Endothelial cell of umbilical vein (primary cell): ENCODE measurements at regions not wholly inside any gene's neighbourhood (a gene's known extent, or its start where the extent isn't known, plus 50 kb on each side); places are given as distances from the start of the nearest gene placed in this dataset.

Experiments
- BruUV-seq: library from RNA; stranded (reverse); fragments of 400-500 nt; replicated peaks from 2 replicates; lab custom pipeline; 2021; lab: Mats Ljungman, UMichigan
- CTCF ChIA-PET: fragments of 300-600, 350-600 bp; sonication (Branson Sonifier 250); formaldehyde crosslinking; loops from one replicate; lab custom pipeline; 2021; ENCODE audit warnings: antibody characterized with exemption, inconsistent platforms; lab: Charles Lee
- POLR2A ChIA-PET: fragments of 300-600, 350-600 bp; sonication (Branson Sonifier 250); formaldehyde crosslinking; loops from one replicate; lab custom pipeline; 2021; ENCODE audit warnings: antibody characterized with exemption, inconsistent platforms; lab: Charles Lee
- DNase-seq: peaks from one replicate; pipeline ENCODE4 v3.0.0-alpha.2; 2011; ENCODE audit warnings: low read depth, low spot score
- FAIRE-seq: peaks from 2 replicates; lab custom pipeline; 2011; peaks lifted over from hg19 to GRCh38; lab: Jason Lieb, UNC
- H2AFZ ChIP-seq: 2 replicates; pipeline ENCODE4 v1.6.0; 2012; ENCODE audit warnings: low read depth, low read length, control low read depth, inconsistent platforms
- H3K27ac ChIP-seq: 2 replicates; pipeline ENCODE4 v1.5.1; 2011; ENCODE audit warnings: low read depth, mild to moderate bottlenecking, control low read depth, low read length, moderate library complexity; ENCODE audit not compliant: insufficient read depth
- H3K27me3 ChIP-seq, 2 experiments: 2 replicates each; pipeline versions ENCODE4 v1.6.0 to v1.6.1; 2011; ENCODE audit warnings: low read length in 2 of 2, mixed read lengths in 1 of 2; ENCODE audit not compliant: control insufficient read depth in 2 of 2, insufficient read depth in 2 of 2
- H3K36me3 ChIP-seq, 2 experiments: 2 replicates in 1 of 2; 3 replicates in 1 of 2; pipeline ENCODE4 v1.5.1; 2011; ENCODE audit warnings: low read length in 2 of 2, mild to moderate bottlenecking in 1 of 2, moderate library complexity in 1 of 2; ENCODE audit not compliant: control insufficient read depth in 2 of 2, insufficient read depth in 2 of 2; ENCODE audit errors: extremely low read depth in 1 of 2
- H3K4me1 ChIP-seq: 3 replicates; pipeline ENCODE4 v1.5.1; 2011; ENCODE audit warnings: mild to moderate bottlenecking, low read length; ENCODE audit not compliant: control insufficient read depth, insufficient read depth; ENCODE audit errors: extremely low read depth
- H3K4me2 ChIP-seq: 2 replicates; pipeline ENCODE4 v1.6.1; 2011; ENCODE audit warnings: low read length, control low read depth, mixed read lengths; ENCODE audit not compliant: insufficient read depth
- H3K4me3 ChIP-seq, 3 experiments: fragments of 200-600 bp in 1 of 3; sonication (generic), shearing (Covaris generic) in 1 of 3; replicated peaks in 1 of 3; 2 replicates each; pipeline ENCODE4 v1.5.1; 2011 to 2016; ENCODE audit warnings: control low read depth in 3 of 3, low read length in 3 of 3, mild to moderate bottlenecking in 2 of 3, inconsistent platforms in 1 of 3, low read depth in 1 of 3, moderate library complexity in 1 of 3; ENCODE audit not compliant: insufficient read depth in 1 of 3
- H3K79me2 ChIP-seq: 2 replicates; pipeline ENCODE4 v1.6.0; 2012; ENCODE audit warnings: low read length, inconsistent platforms; ENCODE audit not compliant: control insufficient read depth, insufficient read depth
- H3K9ac ChIP-seq: replicated peaks from 2 replicates; pipeline ENCODE3; 2011; ENCODE audit warnings: low read length, control low read depth; ENCODE audit not compliant: insufficient read depth; ENCODE audit errors: extremely low read depth
- H3K9me1 ChIP-seq: replicated peaks from 3 replicates; pipeline ENCODE4 v1.6.0; 2011; ENCODE audit warnings: mild to moderate bottlenecking, low read length; ENCODE audit not compliant: control insufficient read depth, insufficient read depth; ENCODE audit errors: extremely low read depth
- H3K9me3 ChIP-seq: replicated peaks from 2 replicates; pipeline ENCODE4 v1.5.1; 2012; ENCODE audit warnings: low read length, inconsistent platforms; ENCODE audit not compliant: control insufficient read depth, insufficient read depth
- H4K20me1 ChIP-seq: replicated peaks from 2 replicates; pipeline ENCODE3; 2011; ENCODE audit warnings: mild to moderate bottlenecking, low read length; ENCODE audit not compliant: control insufficient read depth, insufficient read depth; ENCODE audit errors: extremely low read depth
- EZH2 ChIP-seq: IDR thresholded peaks from 2 replicates; pipeline ENCODE4 v1.6.1; 2012; ENCODE audit warnings: borderline replicate concordance, low read depth, mild to moderate bottlenecking, moderate library complexity, low read length, inconsistent platforms; ENCODE audit not compliant: severe bottlenecking
- FOS ChIP-seq: IDR thresholded peaks from 2 replicates; pipeline ENCODE4 v1.6.1; 2011; ENCODE audit warnings: mild to moderate bottlenecking, low read length, moderate library complexity, borderline replicate concordance; ENCODE audit not compliant: insufficient read depth
- GATA2 ChIP-seq: IDR thresholded peaks from 2 replicates; pipeline ENCODE4 v1.7.0; 2011; ENCODE audit warnings: low read depth, mild to moderate bottlenecking, moderate library complexity, mixed read lengths, low read length; ENCODE audit not compliant: insufficient read length, insufficient read depth
- JUN ChIP-seq: IDR thresholded peaks from 2 replicates; pipeline ENCODE4 v1.6.1; 2011; ENCODE audit warnings: borderline replicate concordance, low read depth; ENCODE audit not compliant: insufficient read length, insufficient read depth
- MAX ChIP-seq: IDR thresholded peaks from 2 replicates; pipeline ENCODE4 v1.6.1; 2011; ENCODE audit not compliant: insufficient read depth, insufficient read length
- MYC ChIP-seq: IDR thresholded peaks from one replicate; pipeline ENCODE4 v1.6.1; 2011; ENCODE audit warnings: mild to moderate bottlenecking, low read depth, low read length
- POLR2A ChIP-seq: IDR thresholded peaks from 2 replicates; pipeline ENCODE4 v1.6.1; 2012; ENCODE audit warnings: low read depth, mild to moderate bottlenecking, control low read depth, low read length
- POLR2AphosphoS5 ChIP-seq: IDR thresholded peaks from 2 replicates; pipeline ENCODE4 v1.6.1; 2012; ENCODE audit warnings: low read depth, mild to moderate bottlenecking, control low read depth, low read length, moderate library complexity; ENCODE audit not compliant: insufficient read depth
- dilution Hi-C: fragments of 300-500 bp; cut with MboI; formaldehyde crosslinking; loops from one replicate; pipeline ENCODE4 v1.15.0; 2019; ENCODE audit warnings: low sequenced_read_pairs; ENCODE audit not compliant: extremely low pct_ligation_motif_present
- intact Hi-C: fragments of 100-400 bp; cut with micrococcal nuclease; formaldehyde crosslinking; loops from one replicate; pipeline ENCODE4 v1.10.0; 2022
- TF ChIP-seq, protein P1 (sequence below), 2 donors: IDR thresholded peaks; 1 replicate in 1 of 2; 2 replicates in 1 of 2; pipeline ENCODE4 v1.5.1; 2011; ENCODE audit warnings: low read length in 2 of 2, mild to moderate bottlenecking in 2 of 2, moderate library complexity in 2 of 2, control low read depth in 1 of 2, inconsistent platforms in 1 of 2, low read depth in 1 of 2; ENCODE audit not compliant: insufficient read depth in 1 of 2; ENCODE audit errors: extremely low read depth in 1 of 2

GRCh38 chr18:75587131-75587530 lies 159.6 kb upstream of the SMIM21 start:
- ChIA-PET POLR2A (no interaction called here), CTCF (no interaction called here)
- FAIRE-seq, result no peak
- Histone ChIP-seq H3K9me3 (peaks cover 2% of the 10 kb centered on the region), H4K20me1 (no peaks in the 10 kb centered on the region), H2AFZ (no peak overlapping the region), H3K4me2 (no peak overlapping the region), H3K4me1 (no peaks in the 10 kb centered on the region), H3K36me3 (no peaks in the 10 kb centered on the region), H3K27me3 (no peaks in the 10 kb centered on the region), H3K27ac (no peak overlapping the region), H3K9ac (no peak overlapping the region), H3K79me2 (no peaks in the 10 kb centered on the region), H3K4me3 (no peak overlapping the region), H3K9me1 (no peaks in the 10 kb centered on the region)
- intact Hi-C loops (no loop called here), dilution Hi-C loops (no loop called here)
- DNase-seq, result no peak
- no TSS peak for BruUV-seq
- TF ChIP-seq GATA2 (no peak), POLR2A (no peak), MAX (no peak), JUN (no peak), MYC (no peak), POLR2AphosphoS5 (no peak), EZH2 (no peak), FOS (no peak)
- TF ChIP-seq, protein P1, sequence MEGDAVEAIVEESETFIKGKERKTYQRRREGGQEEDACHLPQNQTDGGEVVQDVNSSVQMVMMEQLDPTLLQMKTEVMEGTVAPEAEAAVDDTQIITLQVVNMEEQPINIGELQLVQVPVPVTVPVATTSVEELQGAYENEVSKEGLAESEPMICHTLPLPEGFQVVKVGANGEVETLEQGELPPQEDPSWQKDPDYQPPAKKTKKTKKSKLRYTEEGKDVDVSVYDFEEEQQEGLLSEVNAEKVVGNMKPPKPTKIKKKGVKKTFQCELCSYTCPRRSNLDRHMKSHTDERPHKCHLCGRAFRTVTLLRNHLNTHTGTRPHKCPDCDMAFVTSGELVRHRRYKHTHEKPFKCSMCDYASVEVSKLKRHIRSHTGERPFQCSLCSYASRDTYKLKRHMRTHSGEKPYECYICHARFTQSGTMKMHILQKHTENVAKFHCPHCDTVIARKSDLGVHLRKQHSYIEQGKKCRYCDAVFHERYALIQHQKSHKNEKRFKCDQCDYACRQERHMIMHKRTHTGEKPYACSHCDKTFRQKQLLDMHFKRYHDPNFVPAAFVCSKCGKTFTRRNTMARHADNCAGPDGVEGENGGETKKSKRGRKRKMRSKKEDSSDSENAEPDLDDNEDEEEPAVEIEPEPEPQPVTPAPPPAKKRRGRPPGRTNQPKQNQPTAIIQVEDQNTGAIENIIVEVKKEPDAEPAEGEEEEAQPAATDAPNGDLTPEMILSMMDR (IDR thresholded peaks at IDR 0.05; ENCODE audit: extremely low read depth in 1 of 2, insufficient read depth in 1 of 2, low read depth in 1 of 2, low read length in 2 of 2), result no peak
